GM19438 (cell line): ENCODE measurements at regions not wholly inside any gene's neighbourhood (a gene's known extent, or its start where the extent isn't known, plus 50 kb on each side); places are given as distances from the start of the nearest gene placed in this dataset.
"Not testable (repeated sequence)": the region's sequence is repeated elsewhere in the genome, so short reads cannot be mapped to it uniquely, and the experiment has no call there.

ENCODE experiments used
- ATAC-seq: cut with Tn5 transposase; IDR thresholded peaks from one replicate; pipeline ENCODE4 v1.9.1; 2021; ENCODE audit warnings: low read depth; ENCODE audit not compliant: unreplicated experiment

- ATAC-seq: no peak
Measured at GRCh38 chr21:36589352-36589971, 109.5 kb upstream of the SIM2 start.

GRCh38 chr21:36591326-36591970 is 107.5 kb upstream of the SIM2 start:
- ATAC-seq: no peak

- no peak for ATAC-seq
Measured at GRCh38 chr21:36596174-36596573, 102.7 kb upstream of the SIM2 start.

- ATAC-seq: no peak
Measured at GRCh38 chr21:36601362-36601761, 97.6 kb upstream of the SIM2 start.

- no peak for ATAC-seq
Measured at GRCh38 chr21:36602735-36603134, 96.2 kb upstream of the SIM2 start.

- ATAC-seq: no peak
Measured at GRCh38 chr21:36603221-36603620, 95.7 kb upstream of the SIM2 start.

GRCh38 chr21:36605426-36605825 is 93.5 kb upstream of the SIM2 start:
- ATAC-seq: no peak

- ATAC-seq: no peak
Measured at GRCh38 chr21:36606287-36606982, 92.5 kb upstream of the SIM2 start.

- ATAC-seq: no peak
Measured at GRCh38 chr21:36606983-36607325, 92.0 kb upstream of the SIM2 start.

GRCh38 chr21:36608041-36608896 is 90.6 kb upstream of the SIM2 start:
- ATAC-seq: no peak

GRCh38 chr21:36608897-36609225 is 90.1 kb upstream of the SIM2 start:
- no peak for ATAC-seq

GRCh38 chr21:36609654-36610053 is 89.3 kb upstream of the SIM2 start:
- ATAC-seq: no peak

- no peak for ATAC-seq
Measured at GRCh38 chr21:36610201-36610600, 88.7 kb upstream of the SIM2 start.

GRCh38 chr21:36610935-36611334 is 88.0 kb upstream of the SIM2 start:
- no peak for ATAC-seq

GRCh38 chr21:36611379-36611778 is 87.5 kb upstream of the SIM2 start:
- no peak for ATAC-seq

GRCh38 chr21:36613059-36613458 is 85.9 kb upstream of the SIM2 start:
- ATAC-seq: no peak

GRCh38 chr21:36613554-36613953 is 85.4 kb upstream of the SIM2 start:
- ATAC-seq: no peak

GRCh38 chr21:36615274-36615964 is 83.5 kb upstream of the SIM2 start:
- ATAC-seq: no peak

GRCh38 chr21:36616773-36617172 is 82.1 kb upstream of the SIM2 start:
- not testable (repeated sequence) for ATAC-seq

- not testable (repeated sequence) for ATAC-seq
Measured at GRCh38 chr21:36621794-36622193, 77.1 kb upstream of the SIM2 start.

- no peak for ATAC-seq
Measured at GRCh38 chr21:36624105-36624504, 74.8 kb upstream of the SIM2 start.
